ENCODE measurements at regions not wholly inside any gene's neighbourhood (a gene's known extent, or its start where the extent isn't known, plus 50 kb on each side); places are given as distances from the start of the nearest gene placed in this dataset.

- TF ChIP-seq KAT2A (conservative IDR thresholded peaks at IDR 0.05; ENCODE audit: control insufficient read depth, low read depth, low read length), result no peak
- no peak for TF ChIP-seq NR2C1 (IDR thresholded peaks at IDR 0.05)
- no peak for TF ChIP-seq ETV6 (conservative IDR thresholded peaks at IDR 0.05 in 1 of 2, IDR thresholded peaks at IDR 0.05 in 1 of 2; ENCODE audit: borderline replicate concordance in 1 of 2, low read depth in 1 of 2)
- TF ChIP-seq LARP7 (IDR thresholded peaks at IDR 0.05), result no peak
Observed at GRCh38 chr11:97463891-97464290, 1074.1 kb downstream of the JRKL start (continued).

DNA sequence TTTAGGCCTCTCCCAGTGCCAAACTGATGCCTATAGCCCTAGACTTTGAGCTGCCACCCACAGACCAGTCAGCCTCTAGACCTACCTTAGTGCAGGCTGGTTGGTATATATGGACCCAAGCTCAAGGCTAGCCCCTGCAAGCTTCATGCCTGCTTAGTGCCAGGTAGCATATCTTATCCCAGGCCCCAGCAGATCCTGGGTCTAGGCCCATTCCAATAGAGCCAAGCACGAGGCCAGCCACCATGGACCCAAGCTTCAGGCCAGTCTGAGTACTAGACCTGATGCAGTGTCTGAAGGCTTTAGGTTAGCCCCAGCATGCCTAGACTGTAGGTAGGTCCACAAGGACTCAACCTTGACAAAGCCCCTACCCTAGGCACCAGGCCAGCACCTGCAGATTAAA, 1081.7 kb downstream of the JRKL start:
- in situ Hi-C loops (cut with MboI), result no loop called here
- no peak for TF ChIP-seq CHD1 (IDR thresholded peaks at IDR 0.05; ENCODE audit: low read depth, low read length)
- TF ChIP-seq, protein P1, sequence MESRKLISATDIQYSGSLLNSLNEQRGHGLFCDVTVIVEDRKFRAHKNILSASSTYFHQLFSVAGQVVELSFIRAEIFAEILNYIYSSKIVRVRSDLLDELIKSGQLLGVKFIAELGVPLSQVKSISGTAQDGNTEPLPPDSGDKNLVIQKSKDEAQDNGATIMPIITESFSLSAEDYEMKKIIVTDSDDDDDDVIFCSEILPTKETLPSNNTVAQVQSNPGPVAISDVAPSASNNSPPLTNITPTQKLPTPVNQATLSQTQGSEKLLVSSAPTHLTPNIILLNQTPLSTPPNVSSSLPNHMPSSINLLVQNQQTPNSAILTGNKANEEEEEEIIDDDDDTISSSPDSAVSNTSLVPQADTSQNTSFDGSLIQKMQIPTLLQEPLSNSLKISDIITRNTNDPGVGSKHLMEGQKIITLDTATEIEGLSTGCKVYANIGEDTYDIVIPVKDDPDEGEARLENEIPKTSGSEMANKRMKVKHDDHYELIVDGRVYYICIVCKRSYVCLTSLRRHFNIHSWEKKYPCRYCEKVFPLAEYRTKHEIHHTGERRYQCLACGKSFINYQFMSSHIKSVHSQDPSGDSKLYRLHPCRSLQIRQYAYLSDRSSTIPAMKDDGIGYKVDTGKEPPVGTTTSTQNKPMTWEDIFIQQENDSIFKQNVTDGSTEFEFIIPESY (IDR thresholded peaks at IDR 0.05), result no peak
- no peak for TF ChIP-seq GABPA (IDR thresholded peaks at IDR 0.05; ENCODE audit: low read depth)
- no peak for TF ChIP-seq PAX5 (IDR thresholded peaks at IDR 0.05; ENCODE audit: borderline replicate concordance, low read depth, low read length)
- TF ChIP-seq MYB (IDR thresholded peaks at IDR 0.05; ENCODE audit: borderline replicate concordance, low read depth, low read length), result no peak
- TF ChIP-seq STAT1 (conservative IDR thresholded peaks at IDR 0.05), result no peak
- no peak for TF ChIP-seq SPI1 (IDR thresholded peaks at IDR 0.05; ENCODE audit: borderline replicate concordance, insufficient read depth, low read depth, low read length)
- TF ChIP-seq, protein P2, sequence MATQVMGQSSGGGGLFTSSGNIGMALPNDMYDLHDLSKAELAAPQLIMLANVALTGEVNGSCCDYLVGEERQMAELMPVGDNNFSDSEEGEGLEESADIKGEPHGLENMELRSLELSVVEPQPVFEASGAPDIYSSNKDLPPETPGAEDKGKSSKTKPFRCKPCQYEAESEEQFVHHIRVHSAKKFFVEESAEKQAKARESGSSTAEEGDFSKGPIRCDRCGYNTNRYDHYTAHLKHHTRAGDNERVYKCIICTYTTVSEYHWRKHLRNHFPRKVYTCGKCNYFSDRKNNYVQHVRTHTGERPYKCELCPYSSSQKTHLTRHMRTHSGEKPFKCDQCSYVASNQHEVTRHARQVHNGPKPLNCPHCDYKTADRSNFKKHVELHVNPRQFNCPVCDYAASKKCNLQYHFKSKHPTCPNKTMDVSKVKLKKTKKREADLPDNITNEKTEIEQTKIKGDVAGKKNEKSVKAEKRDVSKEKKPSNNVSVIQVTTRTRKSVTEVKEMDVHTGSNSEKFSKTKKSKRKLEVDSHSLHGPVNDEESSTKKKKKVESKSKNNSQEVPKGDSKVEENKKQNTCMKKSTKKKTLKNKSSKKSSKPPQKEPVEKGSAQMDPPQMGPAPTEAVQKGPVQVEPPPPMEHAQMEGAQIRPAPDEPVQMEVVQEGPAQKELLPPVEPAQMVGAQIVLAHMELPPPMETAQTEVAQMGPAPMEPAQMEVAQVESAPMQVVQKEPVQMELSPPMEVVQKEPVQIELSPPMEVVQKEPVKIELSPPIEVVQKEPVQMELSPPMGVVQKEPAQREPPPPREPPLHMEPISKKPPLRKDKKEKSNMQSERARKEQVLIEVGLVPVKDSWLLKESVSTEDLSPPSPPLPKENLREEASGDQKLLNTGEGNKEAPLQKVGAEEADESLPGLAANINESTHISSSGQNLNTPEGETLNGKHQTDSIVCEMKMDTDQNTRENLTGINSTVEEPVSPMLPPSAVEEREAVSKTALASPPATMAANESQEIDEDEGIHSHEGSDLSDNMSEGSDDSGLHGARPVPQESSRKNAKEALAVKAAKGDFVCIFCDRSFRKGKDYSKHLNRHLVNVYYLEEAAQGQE (IDR thresholded peaks at IDR 0.05; ENCODE audit: low read depth, low read length), result no peak
- TF ChIP-seq, protein P3, sequence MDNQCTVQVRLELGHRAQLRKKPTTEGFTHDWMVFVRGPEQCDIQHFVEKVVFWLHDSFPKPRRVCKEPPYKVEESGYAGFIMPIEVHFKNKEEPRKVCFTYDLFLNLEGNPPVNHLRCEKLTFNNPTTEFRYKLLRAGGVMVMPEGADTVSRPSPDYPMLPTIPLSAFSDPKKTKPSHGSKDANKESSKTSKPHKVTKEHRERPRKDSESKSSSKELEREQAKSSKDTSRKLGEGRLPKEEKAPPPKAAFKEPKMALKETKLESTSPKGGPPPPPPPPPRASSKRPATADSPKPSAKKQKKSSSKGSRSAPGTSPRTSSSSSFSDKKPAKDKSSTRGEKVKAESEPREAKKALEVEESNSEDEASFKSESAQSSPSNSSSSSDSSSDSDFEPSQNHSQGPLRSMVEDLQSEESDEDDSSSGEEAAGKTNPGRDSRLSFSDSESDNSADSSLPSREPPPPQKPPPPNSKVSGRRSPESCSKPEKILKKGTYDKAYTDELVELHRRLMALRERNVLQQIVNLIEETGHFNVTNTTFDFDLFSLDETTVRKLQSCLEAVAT (IDR thresholded peaks at IDR 0.05), result no peak
- TF ChIP-seq TAF1 (IDR thresholded peaks at IDR 0.05; ENCODE audit: borderline replicate concordance, low read depth, low read length), result no peak
- TF ChIP-seq YBX1 (IDR thresholded peaks at IDR 0.05), result no peak
- no peak for TF ChIP-seq NFYA (IDR thresholded peaks at IDR 0.05; ENCODE audit: borderline replicate concordance, low read depth, low read length)
- no peak for TF ChIP-seq NRF1 (conservative IDR thresholded peaks at IDR 0.05; ENCODE audit: low read depth, low read length)

More for the DNA sequence above, 1081.7 kb downstream of the JRKL start:
- Histone ChIP-seq H3K9me3 (replicated peaks; ENCODE audit: control insufficient read depth, insufficient read depth, low read length) (no peaks in the 10 kb centered on the region; the same call in 2 of the 3 replicates), H3K27ac (ENCODE audit: control insufficient read depth, insufficient read depth) (no peak overlapping the region), H3K4me2 (ENCODE audit: control insufficient read depth, insufficient read depth) (no peak overlapping the region), H3K27me3 (replicated peaks in 1 of 2; ENCODE audit: control insufficient read depth in 2 of 2, insufficient read depth in 2 of 2, low read length in 1 of 2) (no peaks in the 10 kb centered on the region), H4K20me1 (ENCODE audit: control insufficient read depth, insufficient read depth) (no peaks in the 10 kb centered on the region), H2AFZ (ENCODE audit: control insufficient read depth, low read depth, low read length) (no peak overlapping the region), H3K79me2 (ENCODE audit: control insufficient read depth, insufficient read depth, low read length) (no peaks in the 10 kb centered on the region), H3K4me1 (ENCODE audit: control insufficient read depth, insufficient read depth, low read length) (no peaks in the 10 kb centered on the region), H3K4me3 (no peak overlapping the region), H3K9ac (ENCODE audit: control insufficient read depth, insufficient read depth, low read length) (no peak overlapping the region), H3K36me3 (ENCODE audit: control insufficient read depth in 2 of 2, insufficient read depth in 2 of 2, low read length in 1 of 2) (no peaks in the 10 kb centered on the region)
- ChIA-PET CTCF (no interaction called here), POLR2A (no interaction called here), SMC1A (ENCODE audit: uncharacterized antibody, unreplicated experiment) (no interaction called here), RAD21 (ENCODE audit: unreplicated experiment) (no interaction called here)
- BruUV-seq (replicated peaks), result no TSS peak
- FAIRE-seq, result no peak
- DNase-seq (ENCODE audit: low read depth, low spot score), result no peak
- 0% methylated on average over 1 of the region's 1 CpG for WGBS (ENCODE audit: insufficient coverage, insufficient replicate concordance, low lambda C conversion rate, missing lambda C conversion rate)
- ATAC-seq, result no peak
- intact Hi-C loops (cut with micrococcal nuclease; ENCODE audit: unreplicated experiment), result no loop called here

All from GM12878 (cell line).